ENCODE measurements at regions not wholly inside any gene's neighbourhood (a gene's known extent, or its start where the extent isn't known, plus 50 kb on each side); places are given as distances from the start of the nearest gene placed in this dataset.

DNA sequence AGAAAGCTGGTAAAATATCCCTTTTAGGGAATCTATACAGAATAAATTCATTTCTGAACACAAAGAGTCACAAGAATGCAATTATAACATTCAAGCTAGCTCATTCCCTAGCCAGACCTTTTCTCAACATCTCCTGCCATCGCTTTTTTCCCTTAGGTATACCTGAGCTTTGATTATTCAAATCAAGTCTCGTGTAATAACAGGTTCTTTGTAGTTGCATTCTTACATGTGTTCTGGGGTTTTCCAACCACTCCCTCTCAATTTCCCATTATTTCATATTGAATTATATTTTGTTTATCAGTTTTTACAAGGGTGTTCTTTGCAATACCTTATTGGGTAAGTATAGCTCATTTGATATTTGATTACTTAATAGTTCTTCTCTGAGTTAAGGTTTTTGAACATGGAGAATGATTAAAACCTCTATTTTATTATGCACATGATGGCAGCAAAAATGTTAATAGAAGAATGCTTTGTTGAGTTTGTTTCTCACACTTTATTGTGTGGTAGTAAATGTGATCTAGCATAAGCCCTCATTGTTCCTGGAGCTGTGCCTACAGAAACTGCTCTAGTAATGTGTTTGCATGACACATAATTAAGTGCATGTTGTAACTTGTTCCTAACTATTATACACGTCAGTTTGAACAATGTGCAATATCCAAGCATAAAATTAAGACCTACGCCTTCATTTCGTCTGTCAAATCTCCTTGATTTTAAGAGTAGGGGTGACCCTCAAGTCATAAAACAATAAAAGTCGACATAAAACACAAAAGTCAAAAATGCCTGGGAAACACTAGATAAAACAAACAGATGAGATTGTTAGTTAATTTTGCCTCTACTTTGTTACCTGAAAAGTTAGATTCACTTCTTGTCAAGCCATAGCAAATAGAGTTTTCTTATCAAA is 124.0 kb upstream of the POF1B start:
- no peak for DNase-seq (ENCODE audit: insufficient read length, low spot score)
- TF ChIP-seq, protein P1, sequence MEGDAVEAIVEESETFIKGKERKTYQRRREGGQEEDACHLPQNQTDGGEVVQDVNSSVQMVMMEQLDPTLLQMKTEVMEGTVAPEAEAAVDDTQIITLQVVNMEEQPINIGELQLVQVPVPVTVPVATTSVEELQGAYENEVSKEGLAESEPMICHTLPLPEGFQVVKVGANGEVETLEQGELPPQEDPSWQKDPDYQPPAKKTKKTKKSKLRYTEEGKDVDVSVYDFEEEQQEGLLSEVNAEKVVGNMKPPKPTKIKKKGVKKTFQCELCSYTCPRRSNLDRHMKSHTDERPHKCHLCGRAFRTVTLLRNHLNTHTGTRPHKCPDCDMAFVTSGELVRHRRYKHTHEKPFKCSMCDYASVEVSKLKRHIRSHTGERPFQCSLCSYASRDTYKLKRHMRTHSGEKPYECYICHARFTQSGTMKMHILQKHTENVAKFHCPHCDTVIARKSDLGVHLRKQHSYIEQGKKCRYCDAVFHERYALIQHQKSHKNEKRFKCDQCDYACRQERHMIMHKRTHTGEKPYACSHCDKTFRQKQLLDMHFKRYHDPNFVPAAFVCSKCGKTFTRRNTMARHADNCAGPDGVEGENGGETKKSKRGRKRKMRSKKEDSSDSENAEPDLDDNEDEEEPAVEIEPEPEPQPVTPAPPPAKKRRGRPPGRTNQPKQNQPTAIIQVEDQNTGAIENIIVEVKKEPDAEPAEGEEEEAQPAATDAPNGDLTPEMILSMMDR (IDR thresholded peaks at IDR 0.05; ENCODE audit: insufficient read depth, missing control alignments) = no peak
- no peak for FAIRE-seq

DNA sequence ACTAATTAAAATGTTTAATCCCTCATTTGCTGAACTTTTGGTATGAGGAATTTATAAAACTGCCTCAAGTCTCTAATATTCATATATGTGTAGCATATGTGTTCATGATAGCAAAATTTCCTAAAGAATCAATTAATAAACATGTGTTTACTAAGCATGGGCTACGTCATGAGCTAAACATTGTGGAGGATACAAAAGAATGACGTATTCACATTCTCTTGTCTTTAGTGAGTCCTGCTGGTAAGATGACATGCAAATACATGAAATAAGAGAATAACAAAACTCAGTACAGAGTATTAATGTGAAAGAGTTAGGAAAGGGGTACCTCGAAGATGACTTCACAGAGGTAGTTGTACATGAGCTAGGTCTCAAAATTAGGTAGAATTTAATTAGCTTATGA is 121.9 kb upstream of the POF1B start:
- TF ChIP-seq, protein P1 (IDR thresholded peaks at IDR 0.05; ENCODE audit: insufficient read depth, missing control alignments) = no peak
- DNase-seq (ENCODE audit: insufficient read length, low spot score) (no peak), FAIRE-seq (no peak)

DNA sequence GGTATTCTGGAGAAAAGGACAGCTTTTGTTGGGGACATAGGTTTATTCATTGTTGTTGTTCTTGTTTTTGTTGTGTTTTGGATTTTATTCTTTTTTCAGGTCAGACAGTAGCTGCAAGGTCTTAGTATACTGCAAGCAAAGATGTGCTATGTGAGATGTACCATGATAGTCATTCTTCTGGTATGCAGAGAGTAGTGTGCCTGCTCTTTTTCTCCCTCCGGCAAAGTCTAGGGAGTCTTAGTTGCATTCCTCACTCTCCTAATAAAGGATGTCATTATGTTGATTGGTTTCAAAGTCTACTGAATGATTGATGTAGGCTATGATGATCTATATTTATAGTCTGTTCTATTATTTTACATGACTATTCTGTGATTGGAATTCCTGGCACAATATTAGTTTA is 119.9 kb upstream of the POF1B start:
- FAIRE-seq (no peak), DNase-seq (ENCODE audit: insufficient read length, low spot score) (no peak)
- TF ChIP-seq, protein P1 (IDR thresholded peaks at IDR 0.05; ENCODE audit: insufficient read depth, missing control alignments) = no peak

DNA sequence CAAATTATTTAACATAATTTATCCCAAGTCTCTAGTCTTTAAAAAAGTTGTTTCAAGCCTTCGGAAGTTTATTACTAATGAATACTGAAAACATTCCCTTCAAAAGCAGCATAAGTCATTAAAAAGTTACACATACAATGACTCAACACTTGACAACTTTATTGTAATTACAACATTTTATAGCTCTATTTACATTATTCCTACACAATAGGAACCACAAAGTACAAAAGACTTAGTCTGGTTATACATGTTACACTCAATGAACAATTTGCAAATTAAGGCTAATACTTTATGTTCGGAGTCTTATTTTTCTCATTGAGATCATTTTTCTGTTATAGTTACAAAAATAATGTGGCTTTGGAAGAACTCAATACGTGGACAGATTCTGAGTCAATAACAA is 114.4 kb upstream of the POF1B start:
- TF ChIP-seq, protein P1 (IDR thresholded peaks at IDR 0.05; ENCODE audit: insufficient read depth, missing control alignments) = no peak
- DNase-seq (ENCODE audit: insufficient read length, low spot score) (no peak), FAIRE-seq (no peak)

DNA sequence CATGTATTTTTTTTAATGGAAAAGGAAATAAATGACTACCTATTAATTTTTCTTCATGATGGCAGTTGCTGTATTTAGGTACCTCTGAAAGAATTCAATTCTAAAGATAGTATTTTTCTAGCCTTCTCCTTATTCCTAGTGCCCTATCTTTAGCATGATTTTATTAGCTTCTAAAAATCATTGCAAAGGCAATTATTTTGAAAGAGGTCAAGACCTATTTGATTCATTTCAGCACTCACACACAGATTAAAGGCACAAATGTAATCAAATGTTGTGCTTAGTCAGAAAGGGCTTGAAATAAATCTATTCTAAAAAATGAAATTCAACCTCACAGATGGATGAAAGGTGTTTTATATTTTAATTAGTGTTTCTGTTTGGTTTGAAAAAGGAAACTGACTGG is 74.8 kb upstream of the POF1B start:
- no peak for DNase-seq (ENCODE audit: insufficient read length, low spot score)
- no peak for FAIRE-seq
- TF ChIP-seq, protein P1 (IDR thresholded peaks at IDR 0.05; ENCODE audit: insufficient read depth, missing control alignments) = no peak

DNA sequence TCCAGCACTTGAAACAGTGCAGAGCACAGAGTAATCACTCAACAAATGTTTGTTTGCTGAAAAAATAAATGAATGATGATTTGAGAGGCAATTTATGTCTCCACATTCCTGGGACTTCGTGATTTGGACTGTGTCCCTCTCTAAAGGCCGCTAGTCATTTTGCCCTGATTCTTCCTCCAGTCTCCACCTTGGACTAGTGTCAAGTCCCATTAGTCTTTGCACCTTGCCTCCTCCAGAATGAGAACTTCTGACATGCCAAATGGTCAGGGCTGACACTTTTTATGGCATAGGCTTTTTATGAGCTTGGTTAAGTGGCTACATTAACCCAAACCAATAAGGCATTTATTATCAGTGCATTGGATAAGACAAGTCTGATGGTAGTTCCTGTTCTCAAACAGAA is 65.1 kb upstream of the POF1B start:
- DNase-seq (ENCODE audit: insufficient read length, low spot score) (no peak), FAIRE-seq (no peak)
- TF ChIP-seq, protein P1 (IDR thresholded peaks at IDR 0.05; ENCODE audit: insufficient read depth, missing control alignments) = no peak

Measured in D721Med (cell line).